Stomach smooth muscle (tissue), 2 donors: ENCODE measurements at regions not wholly inside any gene's neighbourhood (a gene's known extent, or its start where the extent isn't known, plus 50 kb on each side); places are given as distances from the start of the nearest gene placed in this dataset.

Experiments used
- H3K27ac ChIP-seq: one replicate; pipeline ENCODE4 v1.7.0; 2013; ENCODE audit warnings: mild to moderate bottlenecking, low read length, inconsistent platforms
- H3K27me3 ChIP-seq, 2 donors: one replicate each; pipeline ENCODE4 v1.7.0; 2013; ENCODE audit warnings: low read length in 2 of 2; ENCODE audit not compliant: insufficient read depth in 2 of 2, control insufficient read depth in 1 of 2
- H3K36me3 ChIP-seq, 2 donors: one replicate each; pipeline ENCODE4 v1.7.0; 2013; ENCODE audit warnings: low read length in 2 of 2; ENCODE audit not compliant: control insufficient read depth in 2 of 2, insufficient read depth in 2 of 2
- H3K4me1 ChIP-seq: one replicate; pipeline ENCODE4 v1.7.0; 2013; ENCODE audit warnings: low read length; ENCODE audit not compliant: control insufficient read depth, insufficient read depth
- H3K4me3 ChIP-seq, 2 donors: one replicate each; pipeline ENCODE4 v1.7.0; 2013; ENCODE audit warnings: low read length in 2 of 2
- H3K9ac ChIP-seq, 2 donors: one replicate each; pipeline ENCODE4 v1.7.0; 2013; ENCODE audit warnings: low read length in 2 of 2, mild to moderate bottlenecking in 1 of 2
- H3K9me3 ChIP-seq, 2 donors: one replicate each; pipeline ENCODE4 v1.7.0; 2013; ENCODE audit warnings: low read length in 2 of 2; ENCODE audit not compliant: control insufficient read depth in 2 of 2
- donor health status: healthy.
- donor health status: Pancreatic carcinoma.

DNA sequence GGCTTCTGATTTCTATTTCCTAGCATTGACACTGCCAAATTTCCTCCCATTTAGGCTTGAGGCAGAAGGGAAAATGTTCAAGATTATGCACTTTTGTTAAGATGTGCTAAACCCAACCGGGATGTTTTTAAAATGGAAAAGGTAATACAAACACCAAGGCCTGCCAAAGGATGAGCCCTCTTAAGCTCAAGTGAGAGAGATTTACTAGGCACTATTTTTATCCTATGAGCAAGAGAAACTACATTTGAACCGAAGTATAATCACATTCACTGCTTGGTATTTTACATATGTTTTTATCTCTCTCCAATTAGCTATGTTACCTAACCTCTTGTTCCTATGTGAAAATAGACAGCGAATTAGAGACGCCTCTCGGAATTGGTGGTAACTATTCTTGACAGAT is 295.8 kb downstream of the GABRB3 start:
- Histone ChIP-seq H3K4me1 (no peaks in the 10 kb centered on the region), H3K9ac (no peak overlapping the region), H3K36me3 (no peaks in the 10 kb centered on the region), H3K27me3 (no peaks in the 10 kb centered on the region), H3K4me3 (no peak overlapping the region), H3K27ac (no peak overlapping the region), H3K9me3 (peaks cover 6 to 16% of the 10 kb centered on the region in 2 donors)

DNA sequence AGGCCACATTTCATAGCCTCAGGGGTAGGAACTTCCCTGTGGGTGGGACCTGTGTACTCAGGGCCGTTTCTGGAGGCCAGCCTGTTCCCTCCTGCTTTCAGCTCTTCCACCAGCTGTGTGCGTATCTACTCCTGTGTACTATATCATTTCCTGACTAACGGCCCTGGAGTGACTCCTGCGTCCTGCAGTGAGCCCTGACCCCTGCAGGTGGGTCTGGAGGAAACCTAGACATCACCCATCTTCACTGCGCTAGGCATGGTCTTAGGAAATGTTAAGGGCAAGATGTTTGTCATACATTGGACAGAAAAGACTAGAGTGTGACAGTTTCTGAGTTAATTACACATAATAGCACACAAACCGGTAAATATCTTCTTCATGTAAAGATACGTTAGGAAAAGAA is 297.3 kb downstream of the GABRB3 start:
- H3K9ac ChIP-seq: no peak overlapping the region
- H3K4me1 ChIP-seq: no peaks in the 10 kb centered on the region
- H3K27ac ChIP-seq: no peak overlapping the region
- H3K4me3 ChIP-seq: no peak overlapping the region
- H3K9me3 ChIP-seq: peaks cover 6 to 16% of the 10 kb centered on the region in 2 donors
- no peaks in the 10 kb centered on the region for H3K36me3 ChIP-seq
- no peaks in the 10 kb centered on the region for H3K27me3 ChIP-seq

DNA sequence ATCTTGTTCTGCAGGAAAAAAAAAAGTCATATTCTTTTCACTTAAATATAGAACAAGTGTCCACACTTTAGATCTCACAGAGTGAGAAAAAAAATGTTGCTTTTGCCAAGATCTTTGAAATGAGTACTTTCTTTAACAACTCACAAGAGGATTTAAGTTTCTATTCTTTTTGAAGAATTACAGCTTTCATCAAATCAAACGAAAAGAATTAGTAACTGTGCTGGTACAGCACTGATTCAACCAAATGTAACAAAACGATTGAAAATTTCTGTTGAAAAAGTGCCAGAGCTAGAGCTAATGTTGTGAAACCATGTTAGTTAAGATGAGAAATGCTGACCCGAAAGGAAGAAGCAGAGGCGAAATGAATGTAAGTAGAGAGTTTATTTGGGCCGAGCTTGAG is 300.2 kb downstream of the GABRB3 start:
- Histone ChIP-seq H3K9ac (no peak overlapping the region), H3K27me3 (no peaks in the 10 kb centered on the region)

DNA sequence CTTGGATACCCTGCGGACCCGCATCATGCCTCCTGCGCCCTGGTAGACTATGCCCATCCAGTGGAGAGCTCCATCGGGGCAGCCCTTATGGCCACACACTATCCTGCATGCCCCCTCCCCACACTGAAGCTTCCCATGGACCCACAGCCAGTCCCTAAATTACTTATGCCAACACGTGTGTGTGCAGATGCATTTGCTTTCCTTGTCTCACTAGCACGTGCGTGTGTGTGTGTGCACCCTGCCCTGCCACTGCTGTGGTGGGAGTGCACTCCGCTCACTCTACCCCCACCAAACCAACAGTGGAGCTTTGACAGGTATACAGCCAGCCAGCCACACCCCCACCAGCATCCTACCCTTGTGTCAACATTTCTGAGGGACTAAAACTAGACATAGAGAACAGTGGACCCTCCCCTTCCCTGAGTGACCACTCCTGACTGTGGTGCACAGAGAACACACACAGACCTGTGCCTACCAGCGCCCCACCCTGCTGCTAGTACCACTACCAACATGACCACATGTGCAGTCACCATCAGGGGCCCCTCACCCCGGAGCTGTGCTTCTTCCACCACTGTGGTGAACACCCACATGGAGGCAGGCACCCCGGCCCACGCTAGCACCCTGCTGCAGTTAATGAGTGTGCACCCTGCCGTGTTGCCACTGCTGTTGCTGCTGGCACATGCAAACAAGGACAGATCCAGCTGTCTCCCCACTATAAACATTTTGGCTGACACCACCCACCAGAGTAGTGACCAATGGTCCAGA is 310.8 kb downstream of the GABRB3 start:
- Histone ChIP-seq H3K9ac (no peak overlapping the region), H3K36me3 (no peaks in the 10 kb centered on the region), H3K9me3 (peaks cover 4 to 6% of the 10 kb centered on the region in 2 donors), H3K4me1 (no peaks in the 10 kb centered on the region), H3K27me3 (no peaks in the 10 kb centered on the region), H3K27ac (no peak overlapping the region), H3K4me3 (no peak overlapping the region)

More for the DNA sequence above, 300.2 kb downstream of the GABRB3 start:
- H3K27ac ChIP-seq: no peak overlapping the region
- no peaks in the 10 kb centered on the region for H3K4me1 ChIP-seq
- no peak overlapping the region for H3K4me3 ChIP-seq
- peaks cover 3 to 16% of the 10 kb centered on the region in 2 donors for H3K9me3 ChIP-seq
- no peaks in the 10 kb centered on the region for H3K36me3 ChIP-seq

DNA sequence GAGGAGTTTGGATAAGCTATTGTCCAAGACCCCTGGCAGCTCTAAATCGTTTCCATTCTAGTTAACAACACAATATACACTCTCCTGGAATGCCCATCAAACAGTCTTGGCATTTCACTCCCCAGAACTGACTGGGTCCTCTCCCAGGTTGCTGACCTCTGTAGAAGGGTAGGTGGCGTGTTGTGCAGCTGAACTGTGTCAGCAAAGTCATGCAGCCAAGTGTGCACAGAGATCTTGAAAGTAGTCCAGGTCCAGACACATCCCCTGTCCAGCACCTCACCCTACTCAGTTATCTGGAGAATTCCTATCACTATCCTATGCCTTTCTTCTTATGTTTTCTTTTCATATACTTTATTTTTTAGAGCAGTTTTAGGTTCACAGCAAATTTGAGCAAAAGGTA is 312.7 kb downstream of the GABRB3 start:
- no peaks in the 10 kb centered on the region for H3K36me3 ChIP-seq
- H3K9ac ChIP-seq: no peak overlapping the region
- H3K4me3 ChIP-seq: no peak overlapping the region
- no peaks in the 10 kb centered on the region for H3K27me3 ChIP-seq
- H3K9me3 ChIP-seq: peaks cover 2 to 6% of the 10 kb centered on the region in 2 donors
- H3K27ac ChIP-seq: no peak overlapping the region
- no peaks in the 10 kb centered on the region for H3K4me1 ChIP-seq

DNA sequence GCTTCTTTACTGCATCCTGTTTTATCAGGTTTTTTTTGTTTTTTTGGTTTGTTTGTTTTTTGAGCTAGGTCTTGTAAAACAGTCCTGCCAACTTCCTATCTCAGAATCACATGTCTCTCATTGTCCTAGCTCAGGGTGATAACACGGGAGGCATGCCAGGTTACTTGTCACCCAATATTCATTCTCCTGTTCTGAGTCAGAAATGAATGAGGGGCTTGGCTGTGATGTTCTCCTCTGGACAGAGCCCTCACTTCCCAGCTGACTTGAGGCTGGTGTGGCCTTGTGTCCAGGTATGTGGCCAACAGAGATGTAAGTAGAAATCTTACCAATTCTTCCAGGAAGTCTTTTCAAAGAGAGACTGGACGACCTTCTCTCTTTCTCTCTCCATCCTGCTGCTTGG is 317.0 kb downstream of the GABRB3 start:
- Histone ChIP-seq H3K27ac (no peak overlapping the region), H3K27me3 (no peaks in the 10 kb centered on the region), H3K4me3 (no peak overlapping the region), H3K36me3 (no peaks in the 10 kb centered on the region), H3K9me3 (peaks cover 0 to 3% of the 10 kb centered on the region in 2 donors), H3K9ac (no peak overlapping the region), H3K4me1 (no peaks in the 10 kb centered on the region)

DNA sequence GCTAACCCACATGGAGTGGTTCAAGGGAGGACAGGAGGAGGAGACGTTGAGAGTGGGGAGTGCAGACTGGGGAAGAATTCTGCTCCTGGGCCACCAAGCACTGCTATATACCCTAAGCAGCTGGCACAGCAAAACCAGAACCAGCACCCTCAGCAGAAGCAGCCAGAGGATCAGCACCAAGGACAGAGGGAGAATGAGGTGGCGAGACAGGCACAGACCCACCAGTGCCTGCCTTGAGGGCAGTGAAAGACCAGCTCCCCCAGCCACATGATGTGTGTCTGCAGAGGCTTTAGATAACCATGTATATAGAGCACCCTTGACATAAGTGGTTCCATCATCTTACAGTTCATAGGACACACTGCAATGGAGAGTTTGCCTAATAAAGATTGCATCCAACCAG is 319.0 kb downstream of the GABRB3 start:
- no peak overlapping the region for H3K9ac ChIP-seq
- H3K9me3 ChIP-seq: peaks cover 0 to 2% of the 10 kb centered on the region in 2 donors
- no peaks in the 10 kb centered on the region for H3K4me1 ChIP-seq
- no peak overlapping the region for H3K4me3 ChIP-seq
- H3K36me3 ChIP-seq: no peaks in the 10 kb centered on the region
- no peak overlapping the region for H3K27ac ChIP-seq
- no peaks in the 10 kb centered on the region for H3K27me3 ChIP-seq

DNA sequence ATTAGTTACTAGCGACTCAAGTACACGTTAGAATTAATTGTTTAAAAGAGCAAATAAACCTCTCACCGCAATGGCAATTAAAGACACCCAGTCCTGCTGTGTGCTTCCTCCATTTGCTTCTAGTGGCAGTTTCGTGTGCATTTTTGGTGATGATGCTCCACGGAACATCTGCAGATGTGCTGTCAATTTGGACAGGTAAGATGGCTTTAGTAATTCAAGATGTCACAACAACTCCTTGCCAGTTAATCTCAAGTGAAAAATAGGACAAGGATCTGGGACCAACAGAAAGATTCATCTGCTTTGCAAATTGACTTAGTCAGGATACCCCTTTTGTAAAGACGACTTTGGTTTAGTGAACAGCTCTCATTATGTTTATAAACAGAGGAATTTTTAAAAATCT is 320.9 kb downstream of the GABRB3 start:
- no peak overlapping the region for H3K4me3 ChIP-seq
- H3K36me3 ChIP-seq: no peaks in the 10 kb centered on the region
- no peaks in the 10 kb centered on the region for H3K4me1 ChIP-seq
- H3K27me3 ChIP-seq: no peaks in the 10 kb centered on the region
- H3K27ac ChIP-seq: no peak overlapping the region
- H3K9me3 ChIP-seq: peaks cover 0 to 2% of the 10 kb centered on the region in 2 donors
- no peak overlapping the region for H3K9ac ChIP-seq

DNA sequence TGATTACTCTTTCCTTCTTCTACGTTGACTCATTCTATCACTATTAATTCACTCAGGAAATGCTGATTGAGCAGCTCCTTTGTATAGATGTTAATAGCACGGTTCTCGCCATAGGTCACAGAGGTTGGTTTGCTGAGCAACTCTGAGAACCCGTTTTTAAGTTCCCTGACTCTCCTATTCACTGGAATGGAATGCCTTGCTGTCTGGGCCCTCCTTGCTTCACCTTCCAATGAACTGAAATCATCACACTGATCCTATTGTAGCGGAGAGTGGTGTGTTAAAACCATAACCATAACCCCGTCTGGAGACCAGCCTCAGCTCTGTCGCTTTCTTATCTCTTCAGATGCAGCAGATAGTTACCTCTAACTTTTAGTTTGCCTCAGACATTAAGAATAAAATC is 323.6 kb downstream of the GABRB3 start:
- Histone ChIP-seq H3K4me1 (no peaks in the 10 kb centered on the region), H3K27ac (no peak overlapping the region), H3K27me3 (no peaks in the 10 kb centered on the region), H3K36me3 (no peaks in the 10 kb centered on the region), H3K9me3 (peaks cover 0 to 2% of the 10 kb centered on the region in 2 donors), H3K4me3 (no peak overlapping the region), H3K9ac (no peak overlapping the region)

DNA sequence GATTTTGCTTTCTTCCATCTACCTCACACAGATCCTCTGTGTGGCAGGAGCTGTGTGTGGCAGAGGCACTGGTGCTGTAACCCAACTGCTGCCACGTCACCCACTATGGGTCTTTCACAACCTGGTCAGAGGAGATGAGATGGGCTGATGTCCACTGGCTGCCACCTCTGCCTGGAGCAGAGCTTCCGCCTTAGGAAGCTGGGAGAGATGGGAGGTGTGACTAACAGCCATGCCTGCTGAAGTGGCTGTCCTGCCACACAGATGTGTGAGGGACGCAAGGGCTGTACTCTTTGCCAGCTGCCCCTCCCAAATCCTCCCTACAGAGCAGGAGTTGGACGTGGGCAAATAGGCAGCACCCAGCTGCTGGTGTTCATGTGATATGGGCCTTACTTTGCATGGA is 329.5 kb downstream of the GABRB3 start:
- Histone ChIP-seq H3K4me3 (no peak overlapping the region), H3K9ac (no peak overlapping the region), H3K4me1 (no peaks in the 10 kb centered on the region), H3K27me3 (no peaks in the 10 kb centered on the region), H3K27ac (no peak overlapping the region), H3K9me3 (no peaks in the 10 kb centered on the region), H3K36me3 (no peaks in the 10 kb centered on the region)

DNA sequence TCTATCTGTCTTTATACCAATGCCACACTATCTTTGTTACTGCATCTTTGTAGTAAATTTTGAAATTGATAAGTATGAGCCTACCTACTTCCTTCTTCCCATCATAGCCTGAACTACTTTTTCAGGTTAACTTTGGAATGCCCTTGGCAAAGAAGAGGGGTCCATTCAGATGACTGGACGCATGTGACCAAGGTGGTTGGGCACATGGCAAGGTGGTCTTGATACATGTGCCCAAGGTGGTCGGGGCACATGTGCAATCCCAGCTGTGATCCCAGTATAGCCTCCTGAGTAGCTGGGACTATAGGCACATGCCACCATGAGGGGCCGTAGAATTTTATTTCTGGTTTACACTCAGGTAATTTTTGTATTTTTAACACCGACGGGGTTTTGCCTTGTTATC is 330.2 kb downstream of the GABRB3 start:
- no peaks in the 10 kb centered on the region for H3K4me1 ChIP-seq
- no peak overlapping the region for H3K4me3 ChIP-seq
- H3K9ac ChIP-seq: no peak overlapping the region

More for the DNA sequence above, 330.2 kb downstream of the GABRB3 start:
- no peaks in the 10 kb centered on the region for H3K9me3 ChIP-seq
- H3K36me3 ChIP-seq: no peaks in the 10 kb centered on the region
- H3K27ac ChIP-seq: no peak overlapping the region
- H3K27me3 ChIP-seq: no peaks in the 10 kb centered on the region
